ENCODE measurements at regions not wholly inside any gene's neighbourhood (a gene's known extent, or its start where the extent isn't known, plus 50 kb on each side); places are given as distances from the start of the nearest gene placed in this dataset.

- Histone ChIP-seq H3K79me1 (ENCODE audit: low read depth in 1 of 2, low read length in 2 of 2) (no peaks in the 10 kb centered on the region), H3K18ac (ENCODE audit: low read depth, low read length) (no peak overlapping the region), H3K27ac (ENCODE audit: insufficient read depth, low read length) (no peak overlapping the region), H4K20me1 (ENCODE audit: insufficient read depth, low read length) (no peaks in the 10 kb centered on the region), H3K9me1 (ENCODE audit: insufficient read depth, low read length) (no peaks in the 10 kb centered on the region), H3K4me2 (ENCODE audit: low read depth, low read length) (no peak overlapping the region), H3K14ac (replicated peaks; ENCODE audit: low read depth, low read length) (no peak overlapping the region), H3K56ac (ENCODE audit: extremely low read depth, insufficient read depth, low read length) (no peak overlapping the region), H3K4me1 (ENCODE audit: control insufficient read depth, insufficient read depth, low read length) (no peaks in the 10 kb centered on the region), H4K91ac (ENCODE audit: insufficient read depth, low read depth, low read length) (no peak overlapping the region), H3K4ac (ENCODE audit: low read depth, low read length) (no peak overlapping the region), H4K5ac (ENCODE audit: low read depth, low read length) (no peak overlapping the region), H2AK5ac (ENCODE audit: low read depth, low read length) (no peak overlapping the region), H2BK15ac (ENCODE audit: low read depth, low read length) (no peak overlapping the region), H2BK120ac (ENCODE audit: low read depth, low read length) (no peak overlapping the region), H3K23ac (ENCODE audit: low read depth, low read length) (no peak overlapping the region), H2BK5ac (ENCODE audit: low read depth, low read length, poor library complexity, severe bottlenecking) (no peak overlapping the region), H4K8ac (ENCODE audit: low read depth in 2 of 2, low read length in 2 of 2) (no peak overlapping the region), H2BK20ac (ENCODE audit: low read depth, low read length) (no peak overlapping the region), H3K9ac (ENCODE audit: low read depth, low read length) (no peak overlapping the region), H3K9me3 (ENCODE audit: control insufficient read depth, insufficient read depth, low read length) (no peaks in the 10 kb centered on the region), H3K4me3 (ENCODE audit: insufficient read depth, low read depth, low read length) (no peak overlapping the region), H2AK9ac (replicated peaks; ENCODE audit: low read depth, low read length, poor library complexity) (no peak overlapping the region), H3K27me3 (ENCODE audit: control insufficient read depth, insufficient read depth, low read length) (no peaks in the 10 kb centered on the region), H3K36me3 (ENCODE audit: control insufficient read depth, insufficient read depth, low read length) (no peaks in the 10 kb centered on the region), H2AFZ (replicated peaks; ENCODE audit: low read length, poor library complexity) (no peak overlapping the region)
- in situ Hi-C loops (cut with MboI; ENCODE audit: low sequenced_read_pairs): no loop called here
- dilution Hi-C loops (cut with HindIII; ENCODE audit: low sequenced_read_pairs, unreplicated experiment): no loop called here
- POLR2A ChIA-PET (ENCODE audit: unreplicated experiment): no interaction called here
- TF ChIP-seq NFE2L2 (IDR thresholded peaks at IDR 0.05; ENCODE audit: low read depth, low read length) (no peak), MAFK (IDR thresholded peaks at IDR 0.05; ENCODE audit: low read depth, low read length) (peak; percentile 91), MAZ (IDR thresholded peaks at IDR 0.05; ENCODE audit: borderline replicate concordance, low read depth, low read length) (no peak)
- WGBS, 2 experiments (ENCODE audit: extremely low coverage in 2 of 2, insufficient read length in 1 of 2): no CpG with 5 or more reads among the region's 6 CpGs
- CTCF ChIA-PET: no interaction called here
- BruUV-seq (replicated peaks): no TSS peak
- DNase-seq (no peak), ATAC-seq (ENCODE audit: low read depth) (no peak)
- intact Hi-C loops (cut with micrococcal nuclease): no loop called here
Observed at GRCh38 chr18:27667064-27667463, 482.0 kb upstream of the CHST9 start.
